Bronchial epithelial cell (primary cell): ENCODE measurements at regions not wholly inside any gene's neighbourhood (a gene's known extent, or its start where the extent isn't known, plus 50 kb on each side); places are given as distances from the start of the nearest gene placed in this dataset.
A peak's percentile ranks its signal among the peaks of the same experiment; 100 is the strongest.

Experiments used
- DNase-seq: peaks from one replicate; pipeline ENCODE4 v3.0.0-alpha.2; 2010; ENCODE audit warnings: low read depth
- FAIRE-seq: peaks from 2 replicates; lab custom pipeline; 2011; peaks lifted over from hg19 to GRCh38; lab: Jason Lieb, UNC
- H3K27me3 ChIP-seq: 2 replicates; pipeline ENCODE4 v1.5.1; 2011; ENCODE audit warnings: low read length; ENCODE audit not compliant: control insufficient read depth, insufficient read depth
- H3K36me3 ChIP-seq: 2 replicates; pipeline ENCODE4 v1.5.1; 2011; ENCODE audit warnings: low read length; ENCODE audit not compliant: control insufficient read depth, insufficient read depth
- H3K4me3 ChIP-seq: 2 replicates; pipeline ENCODE4 v1.5.1; 2011; ENCODE audit warnings: mild to moderate bottlenecking, low read depth, low read length, control low read depth
- CTCF ChIP-seq: IDR thresholded peaks from 2 replicates; pipeline ENCODE4 v1.5.1; 2011; ENCODE audit warnings: mild to moderate bottlenecking, moderate library complexity, low read length, control low read depth, inconsistent platforms; ENCODE audit not compliant: insufficient read depth, severe bottlenecking

GRCh38 chr3:106190296-106190695, 321.5 kb upstream of the CBLB start:
- DNase-seq (no peak), FAIRE-seq (peak; percentile 90)
- H3K4me3 ChIP-seq = no peak overlapping the region
- no peaks in the 10 kb centered on the region for H3K36me3 ChIP-seq
- H3K27me3 ChIP-seq = no peaks in the 10 kb centered on the region
- no peak for TF ChIP-seq CTCF

GRCh38 chr3:106191211-106191610, 322.4 kb upstream of the CBLB start:
- no peak for DNase-seq

GRCh38 chr3:106191913-106192312, 323.1 kb upstream of the CBLB start:
- DNase-seq (no peak), FAIRE-seq (no peak)
- H3K27me3 ChIP-seq = no peaks in the 10 kb centered on the region
- no peak for TF ChIP-seq CTCF
- H3K4me3 ChIP-seq = no peak overlapping the region
- H3K36me3 ChIP-seq = no peaks in the 10 kb centered on the region

More at GRCh38 chr3:106191211-106191610, 322.4 kb upstream of the CBLB start:
- no peak for FAIRE-seq
- no peak overlapping the region for H3K4me3 ChIP-seq
- no peak for TF ChIP-seq CTCF
- no peaks in the 10 kb centered on the region for H3K27me3 ChIP-seq
- no peaks in the 10 kb centered on the region for H3K36me3 ChIP-seq

GRCh38 chr3:106193876-106194275, 325.1 kb upstream of the CBLB start:
- FAIRE-seq = no peak

GRCh38 chr3:106194726-106195125, 325.9 kb upstream of the CBLB start:
- no peak for TF ChIP-seq CTCF
- Histone ChIP-seq H3K27me3 (no peaks in the 10 kb centered on the region), H3K4me3 (no peak overlapping the region), H3K36me3 (no peaks in the 10 kb centered on the region)
- FAIRE-seq = no peak
- DNase-seq = no peak

More at GRCh38 chr3:106193876-106194275, 325.1 kb upstream of the CBLB start:
- TF ChIP-seq CTCF = no peak
- H3K36me3 ChIP-seq = no peaks in the 10 kb centered on the region
- H3K4me3 ChIP-seq = no peak overlapping the region
- no peaks in the 10 kb centered on the region for H3K27me3 ChIP-seq
- DNase-seq = no peak

- TF ChIP-seq CTCF = no peak
- DNase-seq (no peak), FAIRE-seq (no peak)
- H3K4me3 ChIP-seq = no peak overlapping the region
- no peaks in the 10 kb centered on the region for H3K27me3 ChIP-seq
- H3K36me3 ChIP-seq = no peaks in the 10 kb centered on the region
These were observed 328.9 kb upstream of the CBLB start for GRCh38 chr3:106197532-106198194.
